GF-D8 (cell line): ENCODE measurements at regions not wholly inside any gene's neighbourhood (a gene's known extent, or its start where the extent isn't known, plus 50 kb on each side); places are given as distances from the start of the nearest gene placed in this dataset.

Experiments used
- DNase-seq: peaks from one replicate; lab custom pipeline; 2025; lab: John Stamatoyannopoulos, UW

DNA sequence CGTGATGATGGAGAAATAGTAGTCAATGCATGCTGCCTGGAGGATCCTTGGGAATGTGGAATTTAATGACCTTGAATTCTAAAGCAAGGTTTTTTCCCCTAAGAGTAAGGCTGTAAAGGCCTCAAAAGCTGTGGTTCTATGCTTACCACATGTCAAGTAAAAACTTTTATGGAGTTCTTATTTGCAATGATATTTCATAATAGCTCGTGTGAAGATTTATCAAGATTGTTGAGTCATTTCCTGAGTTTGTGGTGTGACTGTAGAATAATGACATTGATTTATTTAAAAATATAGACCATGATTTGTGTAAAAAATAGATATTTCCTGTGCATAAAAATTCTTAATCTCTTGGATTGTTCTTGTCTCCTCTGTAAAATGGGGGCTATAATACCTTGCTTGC is 67.5 kb upstream of the SORCS1 start:
- no peak for DNase-seq

- no peak for DNase-seq
Measured at GRCh38 chr10:107230887-107231286, 66.4 kb upstream of the SORCS1 start.

- DNase-seq: no peak
Measured at GRCh38 chr10:107215681-107216080, 51.2 kb upstream of the SORCS1 start.
